ENCODE measurements at regions not wholly inside any gene's neighbourhood (a gene's known extent, or its start where the extent isn't known, plus 50 kb on each side); places are given as distances from the start of the nearest gene placed in this dataset.
"Not testable (repeated sequence)": the region's sequence is repeated elsewhere in the genome, so short reads cannot be mapped to it uniquely, and the experiment has no call there.

DNA sequence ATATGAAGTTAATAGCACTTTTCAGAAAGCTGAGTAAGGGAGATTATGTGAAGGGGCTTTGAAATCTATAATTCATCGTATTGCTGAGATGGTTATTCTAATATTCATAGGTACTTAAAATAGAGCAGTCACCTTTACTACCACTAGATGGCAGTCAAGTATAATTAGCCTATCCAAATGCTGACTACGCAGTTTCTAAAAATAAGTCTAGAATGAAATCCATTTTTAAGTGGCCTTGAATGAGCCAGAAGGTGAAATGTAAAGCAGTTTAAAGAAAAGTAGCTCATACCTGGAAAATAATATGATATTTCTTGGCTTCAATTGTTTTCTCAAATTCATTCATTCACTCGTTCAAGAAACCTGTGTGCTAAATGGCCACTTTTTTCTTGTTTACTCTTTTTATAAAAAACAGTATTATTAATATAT lies 1277.1 kb downstream of the GATA3 start:
- H3K4me3 ChIP-seq (ENCODE audit: control insufficient read depth, low read depth, low read length): no peak overlapping the region
- peak; percentile 63 for DNase-seq (ENCODE audit: low read depth)
- peak; percentile 87 for TF ChIP-seq CTCF (conservative IDR thresholded peaks at IDR 0.05; ENCODE audit: control insufficient read depth, insufficient read depth, low read depth, low read length)

GRCh38 chr10:9334270-9334669 lies 1279.8 kb downstream of the GATA3 start:
- no peak for DNase-seq (ENCODE audit: low read depth)
- no peak for TF ChIP-seq CTCF (conservative IDR thresholded peaks at IDR 0.05; ENCODE audit: control insufficient read depth, insufficient read depth, low read depth, low read length)
- no peak overlapping the region for H3K4me3 ChIP-seq (ENCODE audit: control insufficient read depth, low read depth, low read length)

DNA sequence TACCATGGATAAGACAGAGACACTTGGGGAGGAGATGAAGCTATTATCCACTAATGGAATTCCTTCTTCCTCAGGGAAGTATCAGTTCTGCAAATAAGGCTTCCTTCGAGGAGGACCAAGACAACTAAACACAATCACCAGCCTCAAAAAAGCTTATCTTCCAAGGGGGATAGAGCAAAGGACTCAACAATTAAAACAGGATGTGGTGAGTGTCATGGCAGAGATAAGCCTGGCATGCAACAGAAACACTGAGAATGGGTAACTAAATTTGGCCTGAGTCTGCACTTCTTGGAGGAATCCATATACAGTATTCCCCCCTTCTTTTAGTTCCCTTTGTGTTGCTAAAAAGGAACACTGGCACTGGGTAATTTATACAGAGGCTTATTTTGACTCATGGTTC lies 1285.2 kb downstream of the GATA3 start:
- no peak for DNase-seq (ENCODE audit: low read depth)
- no peak for TF ChIP-seq CTCF (conservative IDR thresholded peaks at IDR 0.05; ENCODE audit: control insufficient read depth, insufficient read depth, low read depth, low read length)

DNA sequence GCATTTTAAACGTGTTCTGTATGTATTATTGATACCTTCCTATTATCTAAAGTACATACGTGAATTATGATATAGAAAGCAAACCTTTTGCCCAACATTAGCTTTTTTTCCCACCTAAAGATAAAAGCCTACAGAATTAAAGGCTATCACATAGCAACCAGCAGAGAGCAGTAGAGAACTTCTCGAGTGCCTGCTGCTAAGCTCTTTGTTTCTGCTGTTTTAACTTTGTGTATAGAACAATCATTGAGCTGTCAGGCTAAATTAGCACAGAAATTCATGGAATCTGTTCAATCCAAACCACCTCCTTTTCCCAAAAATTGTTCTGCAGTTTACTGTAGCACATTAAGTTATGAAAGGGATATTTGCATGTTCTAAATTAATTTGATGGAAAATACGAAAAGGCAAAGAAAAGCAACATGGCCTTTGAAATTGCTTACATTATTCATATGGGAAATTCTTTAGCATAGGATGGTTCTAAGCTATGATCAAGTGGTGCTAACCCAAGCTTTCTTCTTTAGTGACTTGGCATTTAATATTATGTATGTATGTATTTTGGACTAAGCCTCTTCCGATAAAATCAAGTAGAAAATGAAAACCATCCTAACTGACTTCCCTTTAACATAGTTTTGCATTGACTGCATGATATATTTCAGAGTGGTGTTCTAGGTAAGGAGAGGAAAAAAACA lies 1288.5 kb downstream of the GATA3 start:
- peak; percentile 87 for TF ChIP-seq CTCF (conservative IDR thresholded peaks at IDR 0.05; ENCODE audit: control insufficient read depth, insufficient read depth, low read depth, low read length)
- DNase-seq (ENCODE audit: low read depth): peak; percentile 48
- H3K4me3 ChIP-seq (ENCODE audit: control insufficient read depth, low read depth, low read length): no peak overlapping the region

More for the DNA sequence above, 1285.2 kb downstream of the GATA3 start:
- H3K4me3 ChIP-seq (ENCODE audit: control insufficient read depth, low read depth, low read length): no peak overlapping the region

- DNase-seq (ENCODE audit: low read depth); H3K4me3 ChIP-seq (ENCODE audit: control insufficient read depth, low read depth, low read length): not testable (repeated sequence)
Measured at GRCh38 chr10:9347933-9348332, 1293.4 kb downstream of the GATA3 start.

DNA sequence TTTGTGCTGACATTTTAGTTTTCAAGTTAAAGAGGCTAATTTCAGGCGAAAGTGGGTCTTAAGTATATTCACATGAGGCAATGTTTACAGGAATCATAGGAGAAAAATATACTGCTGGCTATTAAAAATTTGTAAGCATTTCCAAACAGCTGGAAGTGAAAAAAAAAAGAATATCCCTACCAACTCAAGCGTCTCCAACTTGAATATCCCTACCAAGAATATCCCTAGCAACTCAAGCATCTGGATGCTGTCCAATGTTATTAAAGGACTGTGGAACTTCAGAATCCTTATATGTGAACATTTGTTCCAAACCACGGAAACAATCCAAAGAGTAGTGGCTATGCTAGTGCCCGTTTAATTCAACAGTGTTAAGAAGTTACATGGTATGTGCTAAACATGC lies 1303.0 kb downstream of the GATA3 start:
- no peak for DNase-seq (ENCODE audit: low read depth)
- TF ChIP-seq CTCF (conservative IDR thresholded peaks at IDR 0.05; ENCODE audit: control insufficient read depth, insufficient read depth, low read depth, low read length): no peak
- no peak overlapping the region for H3K4me3 ChIP-seq (ENCODE audit: control insufficient read depth, low read depth, low read length)

- TF ChIP-seq CTCF (conservative IDR thresholded peaks at IDR 0.05; ENCODE audit: control insufficient read depth, insufficient read depth, low read depth, low read length): no peak
- no peak for DNase-seq (ENCODE audit: low read depth)
Measured at GRCh38 chr10:9362721-9363120, 1308.2 kb downstream of the GATA3 start.

More at GRCh38 chr10:9362721-9363120, 1308.2 kb downstream of the GATA3 start:
- no peak overlapping the region for H3K4me3 ChIP-seq (ENCODE audit: control insufficient read depth, low read depth, low read length)
